ENCODE measurements at regions not wholly inside any gene's neighbourhood (a gene's known extent, or its start where the extent isn't known, plus 50 kb on each side); places are given as distances from the start of the nearest gene placed in this dataset.

GRCh38 chr10:42351745-42352144 is 286.6 kb downstream of the ZNF33B start:
- TF ChIP-seq CTCF (conservative IDR thresholded peaks at IDR 0.05) (no peak), EZH2 (IDR thresholded peaks at IDR 0.05; ENCODE audit: low read depth) (no peak)

Data from PC-9 (cell line).